GM12878 (cell line): ENCODE measurements at regions not wholly inside any gene's neighbourhood (a gene's known extent, or its start where the extent isn't known, plus 50 kb on each side); places are given as distances from the start of the nearest gene placed in this dataset.

Experiments used
- ATAC-seq: fragments of 200-7000 bp; cut with Tn5 transposase; 3 replicates; pipeline ENCODE4 v1.9.1; 2020; ENCODE audit warnings: mild to moderate bottlenecking, moderate library complexity
- BruUV-seq: library from RNA; stranded (reverse); fragments of 400-500 nt; replicated peaks from 2 replicates; lab custom pipeline; 2021; lab: Mats Ljungman, UMichigan
- CTCF ChIA-PET: fragments of 300-600 bp; sonication (Branson Sonifier 250); formaldehyde crosslinking; extraction: SDS; loops from one replicate; lab custom pipeline; 2021; ENCODE audit warnings: inconsistent platforms; lab: Yijun Ruan, JAX
- POLR2A ChIA-PET: fragments of 350-600 bp; formaldehyde crosslinking; extraction: SDS; loops from one replicate; lab custom pipeline; 2021; ENCODE audit warnings: inconsistent platforms; lab: Charles Lee
- RAD21 ChIA-PET: fragments of 300-600 bp; sonication (Branson Sonifier 250); formaldehyde crosslinking; loops from one replicate; lab custom pipeline; 2023; ENCODE audit warnings: antibody characterized with exemption; ENCODE audit not compliant: unreplicated experiment; lab: Charles Lee
- SMC1A ChIA-PET: fragments of 300-600 bp; sonication (Branson Sonifier 250); formaldehyde crosslinking; loops from one replicate; lab custom pipeline; 2023; ENCODE audit not compliant: unreplicated experiment, uncharacterized antibody; lab: Charles Lee
- DNase-seq: peaks from one replicate; pipeline ENCODE4 v3.0.0-alpha.2; 2011; ENCODE audit warnings: low read depth, low spot score
- FAIRE-seq: peaks from 3 replicates; lab custom pipeline; 2011; peaks lifted over from hg19 to GRCh38; lab: Jason Lieb, UNC
- H2AFZ ChIP-seq: 2 replicates; pipeline ENCODE4 v1.6.0; 2011; ENCODE audit warnings: low read depth, low read length, control low read depth; ENCODE audit not compliant: control insufficient read depth
- H3K27ac ChIP-seq: 2 replicates; pipeline ENCODE4 v1.5.1; 2011; ENCODE audit warnings: control low read depth; ENCODE audit not compliant: control insufficient read depth, insufficient read depth
- H3K27me3 ChIP-seq, 2 experiments: replicated peaks in 1 of 2; 2 replicates each; pipeline versions ENCODE4 v1.6.0 to v1.6.1; 2011; ENCODE audit warnings: low read length in 1 of 2; ENCODE audit not compliant: control insufficient read depth in 2 of 2, insufficient read depth in 2 of 2
- H3K36me3 ChIP-seq, 2 experiments: 2 replicates each; pipeline ENCODE4 v1.5.1; 2011; ENCODE audit warnings: low read length in 1 of 2; ENCODE audit not compliant: control insufficient read depth in 2 of 2, insufficient read depth in 2 of 2
- H3K4me1 ChIP-seq: 2 replicates; pipeline ENCODE4 v1.6.1; 2011; ENCODE audit warnings: mild to moderate bottlenecking, low read length, moderate library complexity, mixed read lengths; ENCODE audit not compliant: control insufficient read depth, insufficient read depth
- H3K4me2 ChIP-seq: 2 replicates; pipeline ENCODE4 v1.6.0; 2011; ENCODE audit warnings: control low read depth; ENCODE audit not compliant: control insufficient read depth, insufficient read depth
- H3K4me3 ChIP-seq: fragments of 200-600 bp; sonication (generic); 2 replicates; pipeline ENCODE4 v1.5.1; 2016
- H3K79me2 ChIP-seq: 2 replicates; pipeline ENCODE4 v1.6.0; 2011; ENCODE audit warnings: low read length; ENCODE audit not compliant: control insufficient read depth, insufficient read depth
- H3K9ac ChIP-seq: 2 replicates; pipeline ENCODE4 v1.8.0; 2011; ENCODE audit warnings: low read length, control low read depth, mixed read lengths; ENCODE audit not compliant: control insufficient read depth, insufficient read depth
- H3K9me3 ChIP-seq: replicated peaks from 3 replicates; pipeline ENCODE4 v1.5.1; 2011; ENCODE audit warnings: mild to moderate bottlenecking, low read length; ENCODE audit not compliant: control insufficient read depth, insufficient read depth
- H4K20me1 ChIP-seq: 2 replicates; pipeline ENCODE4 v1.6.0; 2011; ENCODE audit not compliant: control insufficient read depth, insufficient read depth
- CBX3 ChIP-seq: fragments of 200-600 bp; sonication (generic); IDR thresholded peaks from 2 replicates; pipeline ENCODE4 v1.6.1; 2016; ENCODE audit warnings: low read depth, borderline replicate concordance
- CEBPB ChIP-seq, 2 experiments: fragments of 150-350 bp in 1 of 2; IDR thresholded peaks; 2 replicates each; pipeline ENCODE4 v1.6.1; 2012 to 2014; ENCODE audit warnings: low read depth in 2 of 2, low read length in 2 of 2, borderline replicate concordance in 1 of 2, inconsistent platforms in 1 of 2
- CREM ChIP-seq: IDR thresholded peaks from 2 replicates; pipeline ENCODE4 v1.6.1; 2014; ENCODE audit warnings: antibody characterized with exemption, low read depth
- CTCF ChIP-seq, 3 experiments: IDR thresholded peaks in 2 of 3; conservative IDR thresholded peaks in 1 of 3; 2 replicates each; pipeline ENCODE4 v1.5.1; 2011; ENCODE audit warnings: low read depth in 3 of 3, low read length in 3 of 3, mild to moderate bottlenecking in 3 of 3, control low read depth in 2 of 3, moderate library complexity in 2 of 3, inconsistent platforms in 1 of 3, mixed read lengths in 1 of 3; ENCODE audit not compliant: control insufficient read depth in 2 of 3, insufficient read depth in 1 of 3; ENCODE audit errors: extremely low read depth in 1 of 3
- GATAD2B ChIP-seq: fragments of 450-650 bp; conservative IDR thresholded peaks from 2 replicates; pipeline ENCODE4 v1.6.1; 2017; ENCODE audit warnings: low read depth, mild to moderate bottlenecking, moderate library complexity
- IKZF1 ChIP-seq: fragments of 450-650 bp; conservative IDR thresholded peaks from 2 replicates; pipeline ENCODE4 v1.6.1; 2017; ENCODE audit warnings: antibody characterized with exemption, mild to moderate bottlenecking
- MTA3 ChIP-seq: IDR thresholded peaks from 2 replicates; pipeline ENCODE4 v1.6.1; 2012; ENCODE audit warnings: low read length, inconsistent platforms, borderline replicate concordance
- NFYA ChIP-seq: IDR thresholded peaks from 2 replicates; pipeline ENCODE4 v1.6.1; 2011; ENCODE audit warnings: low read depth, mild to moderate bottlenecking, low read length, improper control_type of control experiment, borderline replicate concordance
- RAD21 ChIP-seq: IDR thresholded peaks from 2 replicates; pipeline ENCODE4 v1.6.1; 2011; ENCODE audit warnings: mild to moderate bottlenecking, low read depth, low read length, moderate library complexity; ENCODE audit not compliant: insufficient read depth
- SIX5 ChIP-seq: IDR thresholded peaks from 2 replicates; pipeline ENCODE4 v1.6.1; 2011; ENCODE audit warnings: mild to moderate bottlenecking, low read depth, low read length, moderate library complexity; ENCODE audit not compliant: severe bottlenecking
- ZBED1 ChIP-seq: IDR thresholded peaks from 2 replicates; pipeline ENCODE4 v1.6.1; 2016; ENCODE audit warnings: borderline replicate concordance
- WGBS: methylation state at CpG from one replicate; pipeline ENCODE4 v1.1.6; 2016; ENCODE audit warnings: low lambda C conversion rate; ENCODE audit not compliant: insufficient replicate concordance, insufficient coverage; ENCODE audit errors: missing lambda C conversion rate; 5-methylcytosine and 5-hydroxymethylcytosine counted together
- in situ Hi-C: fragments of 300-500 bp; cut with MboI; formaldehyde crosslinking; loops from 9 replicates; pipeline ENCODE4 v1.14.3; 2018; ENCODE audit warnings: mixed read lengths
- intact Hi-C: fragments of 100-400 bp; cut with micrococcal nuclease; formaldehyde crosslinking; loops from one replicate; pipeline ENCODE4 v1.14.2; 2022; ENCODE audit not compliant: unreplicated experiment

GRCh38 chr1:157335056-157335455 is 196.9 kb upstream of the ETV3 start:
- Histone ChIP-seq H4K20me1 (no peaks in the 10 kb centered on the region), H2AFZ (no peak overlapping the region), H3K79me2 (no peaks in the 10 kb centered on the region), H3K4me1 (no peaks in the 10 kb centered on the region), H3K9me3 (no peaks in the 10 kb centered on the region), H3K27ac (no peak overlapping the region), H3K27me3 (peaks cover 0 to 3% of the 10 kb centered on the region in 2 experiments; a peak in 1 of 4 replicates), H3K4me3 (no peak overlapping the region), H3K9ac (no peak overlapping the region), H3K4me2 (no peak overlapping the region), H3K36me3 (no peaks in the 10 kb centered on the region)
- TF ChIP-seq ZBED1 (no peak), RAD21 (no peak), CTCF (IDR thresholded peaks at IDR 0.05 in 2 of 3, conservative IDR thresholded peaks at IDR 0.05 in 1 of 3; ENCODE audit: control insufficient read depth in 2 of 3, extremely low read depth in 1 of 3, insufficient read depth in 1 of 3, low read depth in 3 of 3, low read length in 3 of 3) (no peak), IKZF1 (no peak), CBX3 (no peak), GATAD2B (no peak), MTA3 (no peak), CEBPB (IDR thresholded peaks at IDR 0.05; ENCODE audit: borderline replicate concordance in 1 of 2, low read depth in 2 of 2, low read length in 2 of 2) (no peak), SIX5 (no peak), CREM (no peak), NFYA (no peak)
- ChIA-PET CTCF (interaction anchor here (0.9 kb wide), 1 partner anchor 160 kb away, joined by 3 read pairs; no protein-coding TSS in a partner anchor), POLR2A (no interaction called here), SMC1A (no interaction called here), RAD21 (no interaction called here)
- BruUV-seq = no TSS peak
- intact Hi-C loops (no loop called here), in situ Hi-C loops (no loop called here)
- WGBS = 0% methylated on average over 2 of the region's 2 CpGs
- DNase-seq (no peak), FAIRE-seq (no peak), ATAC-seq (no peak)
